Esophagus squamous epithelium (tissue), 4 donors: ENCODE measurements at regions not wholly inside any gene's neighbourhood (a gene's known extent, or its start where the extent isn't known, plus 50 kb on each side); places are given as distances from the start of the nearest gene placed in this dataset.

Source experiments
- POLR2A ChIP-seq, 4 donors: fragments of 450-650 bp; IDR thresholded peaks; one replicate each; pipeline ENCODE4 v1.6.1; 2017; ENCODE audit warnings: antibody characterized with exemption in 4 of 4, mild to moderate bottlenecking in 4 of 4, moderate library complexity in 3 of 4
- TF ChIP-seq, protein P1 (sequence below), 6 experiments: fragments of 450-650 bp in 4 of 6; fragments of 200-600 bp in 2 of 6; sonication (generic) in 2 of 6; IDR thresholded peaks; one replicate each; pipeline ENCODE4 v1.5.1; 2016 to 2019; ENCODE audit warnings: antibody characterized with exemption in 6 of 6, mild to moderate bottlenecking in 4 of 6, moderate library complexity in 4 of 6

DNA sequence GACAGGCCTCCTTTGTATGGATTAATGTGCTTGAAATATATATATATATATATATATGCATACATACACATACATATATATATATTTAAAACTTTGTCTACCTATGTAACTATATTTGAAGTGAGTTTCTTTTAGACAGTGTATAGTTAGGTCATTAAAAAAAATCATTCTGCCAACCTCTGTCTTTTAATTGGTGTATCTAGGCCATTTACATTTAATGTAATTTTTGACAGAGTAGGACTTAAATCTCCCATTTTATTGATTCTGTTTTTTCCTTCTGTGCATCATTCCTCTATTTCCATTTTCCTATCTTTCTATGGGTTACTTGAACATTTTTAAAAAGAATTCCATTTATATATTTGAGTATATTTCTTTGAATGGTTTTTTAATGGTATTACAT lies 125.2 kb downstream of the IRF8 start:
- TF ChIP-seq, protein P1, sequence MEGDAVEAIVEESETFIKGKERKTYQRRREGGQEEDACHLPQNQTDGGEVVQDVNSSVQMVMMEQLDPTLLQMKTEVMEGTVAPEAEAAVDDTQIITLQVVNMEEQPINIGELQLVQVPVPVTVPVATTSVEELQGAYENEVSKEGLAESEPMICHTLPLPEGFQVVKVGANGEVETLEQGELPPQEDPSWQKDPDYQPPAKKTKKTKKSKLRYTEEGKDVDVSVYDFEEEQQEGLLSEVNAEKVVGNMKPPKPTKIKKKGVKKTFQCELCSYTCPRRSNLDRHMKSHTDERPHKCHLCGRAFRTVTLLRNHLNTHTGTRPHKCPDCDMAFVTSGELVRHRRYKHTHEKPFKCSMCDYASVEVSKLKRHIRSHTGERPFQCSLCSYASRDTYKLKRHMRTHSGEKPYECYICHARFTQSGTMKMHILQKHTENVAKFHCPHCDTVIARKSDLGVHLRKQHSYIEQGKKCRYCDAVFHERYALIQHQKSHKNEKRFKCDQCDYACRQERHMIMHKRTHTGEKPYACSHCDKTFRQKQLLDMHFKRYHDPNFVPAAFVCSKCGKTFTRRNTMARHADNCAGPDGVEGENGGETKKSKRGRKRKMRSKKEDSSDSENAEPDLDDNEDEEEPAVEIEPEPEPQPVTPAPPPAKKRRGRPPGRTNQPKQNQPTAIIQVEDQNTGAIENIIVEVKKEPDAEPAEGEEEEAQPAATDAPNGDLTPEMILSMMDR (IDR thresholded peaks at IDR 0.05) = no peak
- no peak for TF ChIP-seq POLR2A (IDR thresholded peaks at IDR 0.05)
